ENCODE measurements at regions not wholly inside any gene's neighbourhood (a gene's known extent, or its start where the extent isn't known, plus 50 kb on each side); places are given as distances from the start of the nearest gene placed in this dataset.

GRCh38 chr6:93555292-93555691 lies 135.9 kb upstream of the EPHA7 start:
- no peaks in the 10 kb centered on the region for H3K27me3 ChIP-seq
- DNase-seq: no peak
- 92% methylated on average over 3 of the region's 3 CpGs for WGBS, 2 donors

GRCh38 chr6:93554018-93554417 lies 134.7 kb upstream of the EPHA7 start:
- no peak for TF ChIP-seq POLR2A (IDR thresholded peaks at IDR 0.05)
- TF ChIP-seq, protein P1, sequence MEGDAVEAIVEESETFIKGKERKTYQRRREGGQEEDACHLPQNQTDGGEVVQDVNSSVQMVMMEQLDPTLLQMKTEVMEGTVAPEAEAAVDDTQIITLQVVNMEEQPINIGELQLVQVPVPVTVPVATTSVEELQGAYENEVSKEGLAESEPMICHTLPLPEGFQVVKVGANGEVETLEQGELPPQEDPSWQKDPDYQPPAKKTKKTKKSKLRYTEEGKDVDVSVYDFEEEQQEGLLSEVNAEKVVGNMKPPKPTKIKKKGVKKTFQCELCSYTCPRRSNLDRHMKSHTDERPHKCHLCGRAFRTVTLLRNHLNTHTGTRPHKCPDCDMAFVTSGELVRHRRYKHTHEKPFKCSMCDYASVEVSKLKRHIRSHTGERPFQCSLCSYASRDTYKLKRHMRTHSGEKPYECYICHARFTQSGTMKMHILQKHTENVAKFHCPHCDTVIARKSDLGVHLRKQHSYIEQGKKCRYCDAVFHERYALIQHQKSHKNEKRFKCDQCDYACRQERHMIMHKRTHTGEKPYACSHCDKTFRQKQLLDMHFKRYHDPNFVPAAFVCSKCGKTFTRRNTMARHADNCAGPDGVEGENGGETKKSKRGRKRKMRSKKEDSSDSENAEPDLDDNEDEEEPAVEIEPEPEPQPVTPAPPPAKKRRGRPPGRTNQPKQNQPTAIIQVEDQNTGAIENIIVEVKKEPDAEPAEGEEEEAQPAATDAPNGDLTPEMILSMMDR (IDR thresholded peaks at IDR 0.05): no peak
- Histone ChIP-seq H3K27ac (no peak overlapping the region), H3K36me3 (ENCODE audit: low read depth, missing control alignments) (no peaks in the 10 kb centered on the region), H3K27me3 (no peaks in the 10 kb centered on the region), H3K4me1 (no peaks in the 10 kb centered on the region), H3K9me3 (no peaks in the 10 kb centered on the region), H3K4me3 (no peak overlapping the region)
- WGBS, 2 donors: 90 to 91% methylated on average over 2 of the region's 2 CpGs
- intact Hi-C loops (cut with DNase I; ENCODE audit: low total_unique reads): no loop called here
- no peak for DNase-seq

More at GRCh38 chr6:93555292-93555691, 135.9 kb upstream of the EPHA7 start:
- H3K4me3 ChIP-seq: no peak overlapping the region
- no peak overlapping the region for H3K27ac ChIP-seq
- no peaks in the 10 kb centered on the region for H3K9me3 ChIP-seq
- no peaks in the 10 kb centered on the region for H3K4me1 ChIP-seq
- H3K36me3 ChIP-seq (ENCODE audit: low read depth, missing control alignments): no peaks in the 10 kb centered on the region
- intact Hi-C loops (cut with DNase I; ENCODE audit: low total_unique reads): no loop called here
- TF ChIP-seq, protein P1 (IDR thresholded peaks at IDR 0.05): no peak
- TF ChIP-seq POLR2A (IDR thresholded peaks at IDR 0.05): no peak

DNA sequence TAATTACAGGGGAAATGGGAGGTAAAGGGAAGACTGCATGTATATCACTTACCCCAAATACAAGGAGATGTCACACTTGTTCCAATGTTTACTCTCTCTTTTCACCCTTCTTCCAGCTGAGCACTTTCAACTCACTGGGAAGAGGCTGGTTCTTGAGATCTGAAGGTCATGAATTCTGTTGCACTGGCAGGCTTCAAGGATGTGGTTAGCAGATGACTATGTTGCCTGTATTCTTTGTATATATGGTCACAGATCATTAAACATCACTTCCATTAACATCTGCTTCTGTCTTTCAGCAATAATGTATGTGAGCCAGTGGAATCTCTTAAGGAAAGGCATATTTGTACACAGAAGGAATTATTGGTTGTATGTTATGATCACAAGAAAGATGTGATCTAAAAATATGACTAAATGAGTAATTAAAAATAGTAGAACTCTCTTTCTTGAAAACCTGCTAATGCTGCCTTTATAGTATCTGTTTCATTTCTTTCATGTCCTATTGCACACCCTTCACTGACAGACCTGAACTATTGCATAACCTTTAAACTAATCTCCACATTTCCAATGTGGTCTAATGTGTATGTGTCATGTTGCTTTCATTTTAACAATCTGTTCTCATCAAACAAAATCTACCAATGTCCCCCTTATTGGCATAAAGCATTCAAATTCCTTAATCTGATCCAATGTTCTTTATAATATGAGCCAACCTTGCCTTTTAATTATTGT lies 131.4 kb upstream of the EPHA7 start:
- H3K27me3 ChIP-seq: no peaks in the 10 kb centered on the region

DNA sequence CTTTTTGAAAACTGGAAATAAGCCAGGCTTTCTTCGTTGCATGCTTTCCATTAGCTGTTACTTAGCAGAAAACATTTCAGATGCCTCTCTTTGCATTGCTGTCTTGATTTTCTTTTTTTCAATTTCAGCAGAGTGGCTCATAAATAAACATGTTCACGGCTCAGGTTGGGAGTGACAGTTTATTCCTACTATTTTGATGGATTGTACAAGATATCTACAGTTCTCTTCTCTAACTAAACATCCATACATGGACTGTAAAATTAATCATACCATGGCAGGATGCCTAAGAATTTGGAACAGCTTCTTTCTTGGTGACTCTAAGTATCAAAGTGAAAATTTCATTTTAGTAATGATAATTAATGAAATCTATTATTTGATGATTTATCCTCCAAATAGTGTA lies 130.5 kb upstream of the EPHA7 start:
- no peak overlapping the region for H3K27ac ChIP-seq
- H3K27me3 ChIP-seq: no peaks in the 10 kb centered on the region
- no peaks in the 10 kb centered on the region for H3K36me3 ChIP-seq (ENCODE audit: low read depth, missing control alignments)
- no peaks in the 10 kb centered on the region for H3K4me1 ChIP-seq
- DNase-seq: no peak
- 67 to 84% methylated on average over 2 of the region's 2 CpGs for WGBS, 2 donors
- intact Hi-C loops (cut with DNase I; ENCODE audit: low total_unique reads): no loop called here
- H3K9me3 ChIP-seq: no peaks in the 10 kb centered on the region
- no peak overlapping the region for H3K4me3 ChIP-seq
- TF ChIP-seq, protein P1 (IDR thresholded peaks at IDR 0.05): no peak
- TF ChIP-seq POLR2A (IDR thresholded peaks at IDR 0.05): no peak

More for the DNA sequence above, 131.4 kb upstream of the EPHA7 start:
- no peak overlapping the region for H3K27ac ChIP-seq
- H3K36me3 ChIP-seq (ENCODE audit: low read depth, missing control alignments): no peaks in the 10 kb centered on the region
- H3K4me3 ChIP-seq: no peak overlapping the region
- H3K4me1 ChIP-seq: no peaks in the 10 kb centered on the region
- no peak for DNase-seq
- intact Hi-C loops (cut with DNase I; ENCODE audit: low total_unique reads): no loop called here
- TF ChIP-seq, protein P1 (IDR thresholded peaks at IDR 0.05): no peak
- TF ChIP-seq POLR2A (IDR thresholded peaks at IDR 0.05): no peak
- no peaks in the 10 kb centered on the region for H3K9me3 ChIP-seq
